ENCODE measurements at regions not wholly inside any gene's neighbourhood (a gene's known extent, or its start where the extent isn't known, plus 50 kb on each side); places are given as distances from the start of the nearest gene placed in this dataset.

GRCh38 chr18:31225668-31226067 lies 63.0 kb upstream of the DSC1 start:
- Mint-ChIP-seq H3K4me3 (no peak overlapping the region), H3K27ac (peak overlapping the region; percentile 81), H3K9me3 (peaks cover 31% of the 10 kb centered on the region), H3K27me3 (ENCODE audit: low read depth) (no peaks in the 10 kb centered on the region), H3K4me1 (peaks cover 26% of the 10 kb centered on the region), H3K36me3 (peaks cover 8% of the 10 kb centered on the region)
- peak in 1 of 2 experiments; percentile 41 for DNase-seq (ENCODE audit: low spot score in 2 of 2, unreplicated experiment in 2 of 2)
- no peak for TF ChIP-seq CTCF (IDR thresholded peaks at IDR 0.05; ENCODE audit: unreplicated experiment)

GRCh38 chr18:31227497-31228229 lies 65.0 kb upstream of the DSC1 start:
- Mint-ChIP-seq H3K9me3 (peaks cover 14% of the 10 kb centered on the region), H3K36me3 (no peaks in the 10 kb centered on the region), H3K27me3 (ENCODE audit: low read depth) (no peaks in the 10 kb centered on the region), H3K4me3 (no peak overlapping the region), H3K4me1 (peaks cover 26% of the 10 kb centered on the region), H3K27ac (no peak overlapping the region)
- no peak for TF ChIP-seq CTCF (IDR thresholded peaks at IDR 0.05; ENCODE audit: unreplicated experiment)
- DNase-seq (ENCODE audit: low spot score in 2 of 2, unreplicated experiment in 2 of 2) = no peak

GRCh38 chr18:31229829-31230228 lies 67.2 kb upstream of the DSC1 start:
- H3K27me3 Mint-ChIP-seq (ENCODE audit: low read depth) = no peaks in the 10 kb centered on the region
- peak overlapping the region; percentile 89 for H3K27ac Mint-ChIP-seq
- DNase-seq (ENCODE audit: low spot score in 2 of 2, unreplicated experiment in 2 of 2) = no peak
- peaks cover 37% of the 10 kb centered on the region for H3K4me1 Mint-ChIP-seq
- H3K9me3 Mint-ChIP-seq = peaks cover 10% of the 10 kb centered on the region
- H3K36me3 Mint-ChIP-seq = no peaks in the 10 kb centered on the region
- no peak for TF ChIP-seq CTCF (IDR thresholded peaks at IDR 0.05; ENCODE audit: unreplicated experiment)
- H3K4me3 Mint-ChIP-seq = no peak overlapping the region

GRCh38 chr18:31230495-31230894 lies 67.8 kb upstream of the DSC1 start:
- H3K27ac Mint-ChIP-seq = peak overlapping the region; percentile 89
- no peak for DNase-seq (ENCODE audit: low spot score in 2 of 2, unreplicated experiment in 2 of 2)
- peaks cover 37% of the 10 kb centered on the region for H3K4me1 Mint-ChIP-seq

GRCh38 chr18:31232013-31232412 lies 69.4 kb upstream of the DSC1 start:
- Mint-ChIP-seq H3K4me3 (no peak overlapping the region), H3K4me1 (peaks cover 30% of the 10 kb centered on the region), H3K27me3 (ENCODE audit: low read depth) (no peaks in the 10 kb centered on the region), H3K9me3 (peaks cover 9% of the 10 kb centered on the region), H3K36me3 (no peaks in the 10 kb centered on the region), H3K27ac (no peak overlapping the region)
- DNase-seq (ENCODE audit: low spot score in 2 of 2, unreplicated experiment in 2 of 2) = no peak
- no peak for TF ChIP-seq CTCF (IDR thresholded peaks at IDR 0.05; ENCODE audit: unreplicated experiment)

More at GRCh38 chr18:31230495-31230894, 67.8 kb upstream of the DSC1 start:
- no peak for TF ChIP-seq CTCF (IDR thresholded peaks at IDR 0.05; ENCODE audit: unreplicated experiment)
- H3K36me3 Mint-ChIP-seq = no peaks in the 10 kb centered on the region
- peaks cover 10% of the 10 kb centered on the region for H3K9me3 Mint-ChIP-seq
- H3K27me3 Mint-ChIP-seq (ENCODE audit: low read depth) = no peaks in the 10 kb centered on the region
- H3K4me3 Mint-ChIP-seq = no peak overlapping the region

Measured in mesothelial cell of epicardium (in vitro differentiated cells).